ENCODE measurements at regions not wholly inside any gene's neighbourhood (a gene's known extent, or its start where the extent isn't known, plus 50 kb on each side); places are given as distances from the start of the nearest gene placed in this dataset.

- no peak for DNase-seq (ENCODE audit: low read depth)
Observed at GRCh38 chr6:1059596-1059995, 252.3 kb upstream of the FOXQ1 start.

- no peak for DNase-seq (ENCODE audit: low read depth)
Observed at GRCh38 chr6:1057490-1058135, 254.3 kb upstream of the FOXQ1 start.

- DNase-seq (ENCODE audit: low read depth), result no peak
Observed at GRCh38 chr6:1055015-1055921, 256.6 kb upstream of the FOXQ1 start.

- DNase-seq (ENCODE audit: low read depth), result no peak
Observed at GRCh38 chr6:1054653-1055014, 257.3 kb upstream of the FOXQ1 start.

GRCh38 chr6:1053586-1053985 lies 258.3 kb upstream of the FOXQ1 start:
- no peak for DNase-seq (ENCODE audit: low read depth)

- no peak for DNase-seq (ENCODE audit: low read depth)
Observed at GRCh38 chr6:1052262-1052661, 259.6 kb upstream of the FOXQ1 start.

GRCh38 chr6:1049900-1050299 lies 262.0 kb upstream of the FOXQ1 start:
- DNase-seq (ENCODE audit: low read depth), result no peak

- no peak for DNase-seq (ENCODE audit: low read depth)
Observed at GRCh38 chr6:1049170-1049569, 262.7 kb upstream of the FOXQ1 start.

- DNase-seq (ENCODE audit: low read depth), result no peak
Observed at GRCh38 chr6:1047981-1048541, 263.8 kb upstream of the FOXQ1 start.

GRCh38 chr6:1045239-1045638 lies 266.7 kb upstream of the FOXQ1 start:
- no peak for DNase-seq (ENCODE audit: low read depth)

- no peak for DNase-seq (ENCODE audit: low read depth)
Observed at GRCh38 chr6:1044040-1044836, 267.7 kb upstream of the FOXQ1 start.

GRCh38 chr6:1043458-1043836 lies 268.5 kb upstream of the FOXQ1 start:
- no peak for DNase-seq (ENCODE audit: low read depth)

- DNase-seq (ENCODE audit: low read depth), result no peak
Observed at GRCh38 chr6:1042583-1043457, 269.1 kb upstream of the FOXQ1 start.

- DNase-seq (ENCODE audit: low read depth), result no peak
Observed at GRCh38 chr6:1040393-1040792, 271.5 kb upstream of the FOXQ1 start.

- no peak for DNase-seq (ENCODE audit: low read depth)
Observed at GRCh38 chr6:1039746-1040145, 272.2 kb upstream of the FOXQ1 start.

GRCh38 chr6:1039191-1039590 lies 272.7 kb upstream of the FOXQ1 start:
- DNase-seq (ENCODE audit: low read depth), result no peak

- no peak for DNase-seq (ENCODE audit: low read depth)
Observed at GRCh38 chr6:1037430-1038202, 274.3 kb upstream of the FOXQ1 start.

- no peak for DNase-seq (ENCODE audit: low read depth)
Observed at GRCh38 chr6:1035401-1035800, 276.5 kb upstream of the FOXQ1 start.

- DNase-seq (ENCODE audit: low read depth), result no peak
Observed at GRCh38 chr6:1031720-1032119, 280.2 kb upstream of the FOXQ1 start.

- no peak for DNase-seq (ENCODE audit: low read depth)
Observed at GRCh38 chr6:1029141-1029540, 282.8 kb upstream of the FOXQ1 start.

GRCh38 chr6:1028723-1029122 lies 283.2 kb upstream of the FOXQ1 start:
- DNase-seq (ENCODE audit: low read depth), result no peak
